Astrocyte (in vitro differentiated cells and primary cell): ENCODE measurements at regions not wholly inside any gene's neighbourhood (a gene's known extent, or its start where the extent isn't known, plus 50 kb on each side); places are given as distances from the start of the nearest gene placed in this dataset.

Experiments used
- DNase-seq: peaks from one replicate; pipeline ENCODE4 v3.0.0-alpha.2; 2010; ENCODE audit warnings: low read depth
- FAIRE-seq: peaks from 2 replicates; lab custom pipeline; 2011; peaks lifted over from hg19 to GRCh38; lab: Jason Lieb, UNC
- H2AFZ ChIP-seq: 2 replicates; pipeline ENCODE4 v1.6.0; 2012; ENCODE audit warnings: low read depth, low read length, inconsistent platforms
- H3K27ac ChIP-seq: 2 replicates; pipeline ENCODE4 v1.5.1; 2011; ENCODE audit warnings: low read depth, low read length, inconsistent platforms
- H3K27me3 ChIP-seq: 2 replicates; pipeline ENCODE4 v1.6.0; 2011; ENCODE audit warnings: low read length, inconsistent platforms; ENCODE audit not compliant: insufficient read depth
- H3K36me3 ChIP-seq: 2 replicates; pipeline ENCODE4 v1.5.1; 2011; ENCODE audit warnings: low read length, inconsistent platforms; ENCODE audit not compliant: insufficient read depth
- H3K4me1 ChIP-seq: 2 replicates; pipeline ENCODE4 v1.5.1; 2011; ENCODE audit warnings: low read length, inconsistent platforms; ENCODE audit not compliant: insufficient read depth
- H3K4me2 ChIP-seq: 2 replicates; pipeline ENCODE4 v1.6.0; 2012; ENCODE audit warnings: low read length, inconsistent platforms
- H3K4me3 ChIP-seq: 2 replicates; pipeline ENCODE4 v1.5.1; 2011; ENCODE audit warnings: low read depth, mild to moderate bottlenecking, low read length, inconsistent platforms; ENCODE audit not compliant: insufficient read depth
- H3K79me2 ChIP-seq: 2 replicates; pipeline ENCODE4 v1.6.0; 2012; ENCODE audit warnings: mild to moderate bottlenecking, low read length, inconsistent platforms; ENCODE audit not compliant: insufficient read depth
- H3K9ac ChIP-seq: 2 replicates; pipeline ENCODE4 v1.6.0; 2012; ENCODE audit warnings: mild to moderate bottlenecking, low read length, inconsistent platforms
- H3K9me3 ChIP-seq: 2 replicates; pipeline ENCODE4 v1.5.1; 2012; ENCODE audit warnings: low read depth, mild to moderate bottlenecking, low read length, inconsistent platforms; ENCODE audit not compliant: insufficient read depth
- H4K20me1 ChIP-seq: 2 replicates; pipeline ENCODE4 v1.6.0; 2012; ENCODE audit warnings: low read length, inconsistent platforms; ENCODE audit not compliant: insufficient read depth
- H3K27ac Mint-ChIP-seq: one replicate; pipeline ENCODE4 v1.8.0; 2021; ENCODE audit warnings: mild to moderate bottlenecking, mixed read lengths; ENCODE audit not compliant: unreplicated experiment
- H3K27me3 Mint-ChIP-seq: one replicate; pipeline ENCODE4 v1.8.0; 2021; ENCODE audit warnings: low read depth, mixed read lengths; ENCODE audit not compliant: unreplicated experiment
- H3K36me3 Mint-ChIP-seq: one replicate; pipeline ENCODE4 v1.8.0; 2021; ENCODE audit warnings: low read depth, mixed read lengths; ENCODE audit not compliant: unreplicated experiment
- H3K4me1 Mint-ChIP-seq: one replicate; pipeline ENCODE4 v1.8.0; 2021; ENCODE audit warnings: low read depth, mixed read lengths; ENCODE audit not compliant: unreplicated experiment
- H3K4me3 Mint-ChIP-seq: one replicate; pipeline ENCODE4 v1.8.0; 2021; ENCODE audit warnings: mild to moderate bottlenecking, moderate library complexity, mixed read lengths; ENCODE audit not compliant: unreplicated experiment
- H3K9me3 Mint-ChIP-seq: one replicate; pipeline ENCODE4 v1.8.0; 2021; ENCODE audit warnings: mild to moderate bottlenecking, mixed read lengths; ENCODE audit not compliant: unreplicated experiment
- CTCF ChIP-seq: IDR thresholded peaks from 2 replicates; pipeline ENCODE4 v1.5.1; 2011; ENCODE audit warnings: low read depth, mild to moderate bottlenecking, inconsistent platforms, low read length, moderate library complexity; ENCODE audit not compliant: insufficient read depth
- EZH2 ChIP-seq: IDR thresholded peaks from 2 replicates; pipeline ENCODE4 v1.6.1; 2012; ENCODE audit warnings: mild to moderate bottlenecking, low read length, inconsistent platforms; ENCODE audit not compliant: insufficient read depth

- TF ChIP-seq EZH2 (no peak), CTCF (no peak)
Measured at GRCh38 chr2:52220393-52220792, 1188.5 kb upstream of the NRXN1 start.

GRCh38 chr2:52210611-52211010, 1178.7 kb upstream of the NRXN1 start:
- H3K27ac ChIP-seq, result no peak overlapping the region
- no peak overlapping the region for H3K27ac Mint-ChIP-seq
- H3K79me2 ChIP-seq, result no peaks in the 10 kb centered on the region
- H3K4me1 Mint-ChIP-seq, result no peaks in the 10 kb centered on the region
- no peak for FAIRE-seq
- no peaks in the 10 kb centered on the region for H3K9me3 ChIP-seq
- no peak overlapping the region for H3K9ac ChIP-seq
- no peaks in the 10 kb centered on the region for H3K9me3 Mint-ChIP-seq
- H3K27me3 Mint-ChIP-seq, result no peaks in the 10 kb centered on the region
- H3K4me2 ChIP-seq, result no peak overlapping the region
- H3K4me3 Mint-ChIP-seq, result no peak overlapping the region
- no peaks in the 10 kb centered on the region for H3K4me1 ChIP-seq
- no peaks in the 10 kb centered on the region for H4K20me1 ChIP-seq
- H2AFZ ChIP-seq, result no peak overlapping the region
- H3K36me3 ChIP-seq, result no peaks in the 10 kb centered on the region
- H3K4me3 ChIP-seq, result no peak overlapping the region
- TF ChIP-seq EZH2, result no peak
- no peak for TF ChIP-seq CTCF
- DNase-seq, result no peak
- H3K27me3 ChIP-seq, result no peaks in the 10 kb centered on the region
- no peaks in the 10 kb centered on the region for H3K36me3 Mint-ChIP-seq

More at GRCh38 chr2:52220393-52220792, 1188.5 kb upstream of the NRXN1 start:
- DNase-seq (no peak), FAIRE-seq (no peak)
- Histone ChIP-seq H2AFZ (no peak overlapping the region), H3K27me3 (no peaks in the 10 kb centered on the region), H3K9me3 (no peaks in the 10 kb centered on the region), H4K20me1 (no peaks in the 10 kb centered on the region), H3K9ac (no peak overlapping the region), H3K79me2 (no peaks in the 10 kb centered on the region), H3K4me2 (no peak overlapping the region), H3K4me3 (no peak overlapping the region), H3K36me3 (no peaks in the 10 kb centered on the region), H3K4me1 (no peaks in the 10 kb centered on the region), H3K27ac (no peak overlapping the region)
- no peaks in the 10 kb centered on the region for H3K27me3 Mint-ChIP-seq
- H3K4me1 Mint-ChIP-seq, result peaks cover 7% of the 10 kb centered on the region
- no peaks in the 10 kb centered on the region for H3K9me3 Mint-ChIP-seq
- H3K36me3 Mint-ChIP-seq, result no peaks in the 10 kb centered on the region
- no peak overlapping the region for H3K27ac Mint-ChIP-seq
- no peak overlapping the region for H3K4me3 Mint-ChIP-seq

- Histone ChIP-seq H3K27me3 (no peaks in the 10 kb centered on the region), H3K4me1 (no peaks in the 10 kb centered on the region), H3K79me2 (no peaks in the 10 kb centered on the region), H3K4me2 (no peak overlapping the region), H3K9me3 (no peaks in the 10 kb centered on the region), H3K4me3 (no peak overlapping the region), H2AFZ (no peak overlapping the region), H3K27ac (no peak overlapping the region), H3K36me3 (no peaks in the 10 kb centered on the region), H4K20me1 (no peaks in the 10 kb centered on the region), H3K9ac (no peak overlapping the region)
- H3K4me1 Mint-ChIP-seq, result no peaks in the 10 kb centered on the region
- DNase-seq, result no peak
- H3K27ac Mint-ChIP-seq, result no peak overlapping the region
- TF ChIP-seq CTCF (no peak), EZH2 (no peak)
- no peaks in the 10 kb centered on the region for H3K9me3 Mint-ChIP-seq
- no peaks in the 10 kb centered on the region for H3K36me3 Mint-ChIP-seq
- FAIRE-seq, result peak; percentile 52
- H3K27me3 Mint-ChIP-seq, result no peaks in the 10 kb centered on the region
- no peak overlapping the region for H3K4me3 Mint-ChIP-seq
Measured at GRCh38 chr2:52210161-52210560, 1178.2 kb upstream of the NRXN1 start.
